ENCODE measurements at regions not wholly inside any gene's neighbourhood (a gene's known extent, or its start where the extent isn't known, plus 50 kb on each side); places are given as distances from the start of the nearest gene placed in this dataset.

GRCh38 chr11:116420030-116420429 is 352.8 kb downstream of the BUD13 start:
- DNase-seq (ENCODE audit: low read depth in 2 of 2, low spot score in 1 of 2) = no peak

DNA sequence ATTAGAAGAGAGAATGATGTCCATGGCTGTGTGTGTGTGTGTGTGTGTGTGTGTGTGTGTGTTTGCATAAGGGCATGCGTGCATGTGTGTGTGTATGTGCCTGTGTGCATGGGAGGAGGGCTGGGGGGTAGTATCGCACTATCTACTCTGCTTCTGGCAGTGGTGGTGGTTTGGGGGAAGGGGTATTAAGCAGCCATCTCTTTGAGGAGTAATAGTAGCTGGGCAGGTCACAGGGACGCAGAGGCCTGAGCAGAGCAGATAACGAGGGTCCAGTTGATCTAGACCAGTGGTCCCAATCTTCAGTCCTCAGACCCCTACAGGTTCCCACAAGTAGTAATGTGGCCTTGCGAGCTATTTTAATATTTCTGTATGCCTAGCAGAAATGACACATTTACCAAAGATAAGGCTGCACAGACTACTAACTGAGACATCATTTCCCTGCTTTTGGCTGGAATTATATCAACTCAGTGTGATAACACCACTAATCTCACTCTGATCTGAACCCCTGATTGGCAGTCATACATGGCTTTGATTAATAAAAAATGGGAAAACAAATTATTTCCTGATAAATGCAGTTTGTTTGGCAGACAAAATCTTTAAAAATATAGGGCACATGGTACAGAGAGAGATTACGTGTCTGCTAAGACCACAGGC is 354.3 kb downstream of the BUD13 start:
- no peak for DNase-seq (ENCODE audit: low read depth in 2 of 2, low spot score in 1 of 2)

DNA sequence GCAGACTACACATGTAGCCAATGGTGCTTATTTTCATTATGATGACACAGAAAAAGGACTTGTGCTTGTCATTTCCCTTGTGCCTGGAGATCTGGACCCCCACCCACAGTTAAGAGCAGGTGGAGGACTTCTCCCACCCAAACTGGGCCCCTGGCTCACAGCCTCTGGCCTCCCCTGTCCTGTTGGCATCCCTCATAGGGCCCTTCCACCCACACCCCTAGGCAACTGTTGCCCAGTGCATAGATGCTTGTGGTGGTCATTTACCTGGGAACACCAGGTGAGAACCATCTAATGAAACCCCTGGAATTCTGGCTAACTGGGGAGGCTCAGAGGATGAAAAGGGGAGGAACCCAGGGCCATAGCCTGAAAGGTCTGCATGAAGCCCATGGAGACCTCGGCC is 355.9 kb downstream of the BUD13 start:
- no peak for DNase-seq (ENCODE audit: low read depth in 2 of 2, low spot score in 1 of 2)

DNA sequence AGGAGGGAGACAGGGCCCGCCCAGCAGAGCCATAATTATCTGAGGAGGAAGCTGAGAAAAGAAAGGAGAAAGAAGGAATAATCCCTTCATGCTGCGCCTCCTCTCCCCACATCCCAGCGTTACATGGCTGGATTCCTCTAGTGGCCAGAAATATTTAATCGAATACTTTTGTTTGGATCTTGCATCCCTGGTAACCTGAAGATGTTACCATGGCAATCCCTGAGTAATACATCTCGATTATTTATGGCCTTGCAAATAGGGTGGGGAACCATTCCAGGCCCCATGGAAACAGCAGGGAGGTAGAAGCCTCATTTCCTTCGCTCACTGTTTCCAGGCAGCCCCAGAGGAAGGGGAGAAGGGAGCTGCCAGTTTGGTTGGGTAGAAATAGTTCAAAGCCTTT is 357.7 kb downstream of the BUD13 start:
- DNase-seq (ENCODE audit: low read depth in 2 of 2, low spot score in 1 of 2) = no peak

DNA sequence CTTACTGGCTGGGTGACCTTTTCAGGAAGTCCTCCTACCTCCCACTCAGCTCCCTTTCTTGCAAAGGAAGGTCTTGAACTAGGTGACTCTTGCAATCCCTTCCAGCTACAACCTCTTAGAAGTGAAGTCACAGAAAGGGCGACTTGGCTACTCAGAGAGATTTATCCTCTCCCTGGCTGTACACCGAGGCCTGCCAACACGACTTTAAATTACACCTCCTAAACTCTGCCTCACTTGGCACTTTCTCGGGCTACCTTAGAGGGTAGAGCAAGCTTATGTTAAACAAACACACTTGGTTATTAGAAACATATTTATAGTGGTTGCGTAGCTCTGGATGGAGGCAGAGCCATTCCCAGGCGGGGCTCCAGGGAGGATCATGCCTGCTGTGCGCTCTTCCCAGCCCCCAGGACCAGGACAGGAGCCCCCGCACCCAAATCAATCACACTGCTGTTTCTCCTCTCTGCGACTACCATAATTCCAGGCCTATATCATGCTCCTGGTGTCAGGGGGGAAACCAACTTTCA is 358.4 kb downstream of the BUD13 start:
- DNase-seq (ENCODE audit: low read depth in 2 of 2, low spot score in 1 of 2) = no peak

- DNase-seq (ENCODE audit: low read depth in 2 of 2, low spot score in 1 of 2) = no peak
Observed at GRCh38 chr11:116413301-116414242, 359.2 kb downstream of the BUD13 start.

DNA sequence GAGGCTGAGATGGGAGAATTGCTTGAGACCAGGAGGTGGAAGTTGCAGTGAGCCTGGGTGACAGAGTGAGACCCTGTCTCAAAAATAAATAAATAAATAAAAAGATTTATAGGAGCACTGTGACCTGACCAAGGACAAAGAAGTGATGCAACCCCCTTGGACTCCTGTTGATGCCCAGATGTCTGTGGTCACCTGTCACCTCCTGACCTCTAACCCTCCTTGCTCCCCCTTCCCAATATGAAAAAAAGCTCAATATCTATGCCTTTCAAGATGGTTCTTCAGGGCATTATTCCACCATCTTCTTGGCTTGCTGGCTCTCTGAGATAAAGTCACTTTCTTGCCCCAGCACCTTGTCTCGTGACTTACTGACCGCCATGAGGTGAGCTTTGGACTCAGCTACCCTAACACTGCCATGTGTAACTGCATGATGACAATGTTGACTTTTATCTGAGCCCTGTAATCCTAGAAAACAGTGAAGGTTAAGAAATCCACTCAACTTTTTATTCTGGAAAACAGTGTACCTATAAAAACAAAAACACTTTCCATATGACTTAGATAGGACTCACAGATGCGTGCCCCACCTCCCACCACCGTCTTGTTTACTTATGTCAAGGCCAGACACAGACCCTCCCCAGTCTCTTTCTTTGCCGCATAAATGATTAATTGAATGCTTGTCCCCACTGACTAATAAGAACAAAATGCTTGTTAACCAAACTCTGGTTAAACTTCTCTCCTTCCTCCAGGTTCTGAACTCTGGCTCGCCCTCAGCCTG is 360.5 kb downstream of the BUD13 start:
- no peak for DNase-seq (ENCODE audit: low read depth in 2 of 2, low spot score in 1 of 2)

DNA sequence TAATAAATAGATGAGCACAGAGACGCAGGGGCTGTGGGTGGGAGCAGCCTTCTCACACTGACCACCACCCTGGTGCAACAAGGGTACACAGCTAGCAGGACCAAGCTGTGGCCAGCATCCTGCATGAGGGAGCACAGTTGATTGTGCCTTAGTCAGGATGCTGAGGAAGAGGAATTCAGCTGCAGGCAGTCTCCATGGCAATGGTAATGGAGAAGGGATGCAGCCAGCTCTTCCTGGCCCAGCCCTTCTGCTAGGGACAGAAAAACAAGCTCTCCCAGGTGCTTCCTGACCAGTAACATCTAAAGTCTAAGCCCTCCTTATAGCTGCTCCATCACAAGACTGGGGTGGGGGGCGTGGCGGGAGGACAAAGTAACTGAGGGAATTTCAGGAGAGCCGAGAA is 363.5 kb downstream of the BUD13 start:
- no peak for DNase-seq (ENCODE audit: low read depth in 2 of 2, low spot score in 1 of 2)

- DNase-seq (ENCODE audit: low read depth in 2 of 2, low spot score in 1 of 2) = no peak
Observed at GRCh38 chr11:116406042-116406441, 366.7 kb downstream of the BUD13 start.

DNA sequence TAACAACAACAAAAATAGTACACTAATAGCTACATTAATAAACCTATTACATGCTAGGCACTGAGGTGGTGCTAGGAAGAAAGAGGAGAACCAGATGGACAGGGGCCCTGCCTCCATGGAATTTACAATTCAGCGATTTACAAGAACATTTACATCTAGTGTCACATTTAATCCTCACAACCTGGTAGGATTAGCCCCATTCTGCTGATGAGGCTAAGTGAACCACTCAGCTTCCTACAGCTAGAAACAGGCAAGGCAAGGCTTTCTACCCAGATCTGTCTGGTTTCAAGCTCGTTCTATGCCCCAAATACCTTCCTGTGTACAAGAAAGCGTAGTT is 368.4 kb downstream of the BUD13 start:
- no peak for DNase-seq (ENCODE audit: low read depth in 2 of 2, low spot score in 1 of 2)

GRCh38 chr11:116403794-116404461 is 368.9 kb downstream of the BUD13 start:
- DNase-seq (ENCODE audit: low read depth in 2 of 2, low spot score in 1 of 2) = no peak

GRCh38 chr11:116400081-116400480 is 372.7 kb downstream of the BUD13 start:
- DNase-seq (ENCODE audit: low read depth in 2 of 2, low spot score in 1 of 2) = no peak

- no peak for DNase-seq (ENCODE audit: low read depth in 2 of 2, low spot score in 1 of 2)
Observed at GRCh38 chr11:116397602-116398084, 375.1 kb downstream of the BUD13 start.

- no peak for DNase-seq (ENCODE audit: low read depth in 2 of 2, low spot score in 1 of 2)
Observed at GRCh38 chr11:116396331-116396730, 376.5 kb downstream of the BUD13 start.

- no peak for DNase-seq (ENCODE audit: low read depth in 2 of 2, low spot score in 1 of 2)
Observed at GRCh38 chr11:116394022-116394421, 378.8 kb downstream of the BUD13 start.

- no peak for DNase-seq (ENCODE audit: low read depth in 2 of 2, low spot score in 1 of 2)
Observed at GRCh38 chr11:116390963-116391362, 381.8 kb downstream of the BUD13 start.

- DNase-seq (ENCODE audit: low read depth in 2 of 2, low spot score in 1 of 2) = no peak
Observed at GRCh38 chr11:116388146-116388545, 384.6 kb downstream of the BUD13 start.

DNA sequence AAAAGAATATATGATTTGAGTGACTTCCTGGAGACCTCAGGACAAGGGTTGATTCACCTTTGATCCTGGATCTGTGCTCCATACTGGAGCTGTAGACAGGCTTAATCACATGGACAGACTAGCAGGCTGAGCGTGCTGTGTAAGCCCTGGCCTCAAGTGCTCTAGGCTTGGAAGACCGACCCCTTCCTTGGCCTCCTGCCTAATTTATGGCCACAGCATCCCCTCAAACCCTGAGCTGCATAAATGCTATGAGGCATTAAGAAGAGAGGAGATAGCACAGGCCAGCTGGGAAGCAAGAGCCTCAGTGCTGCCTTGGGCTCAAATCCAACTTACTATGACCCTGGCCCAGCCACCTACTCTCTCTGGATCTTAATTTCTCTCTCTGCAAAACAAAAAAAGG is 385.1 kb downstream of the BUD13 start:
- no peak for DNase-seq (ENCODE audit: low read depth in 2 of 2, low spot score in 1 of 2)

- no peak for DNase-seq (ENCODE audit: low read depth in 2 of 2, low spot score in 1 of 2)
Observed at GRCh38 chr11:116386118-116386699, 386.6 kb downstream of the BUD13 start.

DNA sequence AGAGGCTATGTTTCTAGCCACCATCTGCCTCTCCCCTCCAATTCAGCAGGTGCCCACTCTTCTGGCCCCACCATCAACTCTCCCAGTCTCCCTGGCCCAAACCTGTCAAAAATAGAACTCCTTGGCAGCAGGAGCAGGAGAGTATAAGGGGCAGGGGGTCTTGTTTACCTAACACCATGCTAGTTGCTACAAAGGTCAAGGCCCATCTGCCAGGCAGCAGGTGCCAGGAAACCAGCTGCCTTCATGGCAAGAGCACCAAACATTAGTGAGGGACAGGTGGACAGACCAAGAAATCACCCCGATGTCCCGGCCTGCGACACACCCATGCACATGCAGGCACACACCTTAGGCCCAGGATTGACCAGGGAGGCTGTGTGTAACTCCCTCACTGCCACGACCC is 387.9 kb downstream of the BUD13 start:
- no peak for DNase-seq (ENCODE audit: low read depth in 2 of 2, low spot score in 1 of 2)

- DNase-seq (ENCODE audit: low read depth in 2 of 2, low spot score in 1 of 2) = no peak
Observed at GRCh38 chr11:116384407-116384806, 388.4 kb downstream of the BUD13 start.
